SK-N-SH treated with all-trans-retinoic acid at 6 μM for 48 hours (cell line): ENCODE measurements at regions not wholly inside any gene's neighbourhood (a gene's known extent, or its start where the extent isn't known, plus 50 kb on each side); places are given as distances from the start of the nearest gene placed in this dataset.

Experiments used
- ATAC-seq: fragments of 200-7000 bp; cut with Tn5 transposase; 3 replicates; pipeline ENCODE4 v1.9.1; 2020; ENCODE audit warnings: mild to moderate bottlenecking, moderate library complexity
- ARNTL ChIP-seq: fragments of 450-650 bp; formaldehyde crosslinking; IDR thresholded peaks from 2 replicates; pipeline ENCODE4 v1.5.0; 2020; ENCODE audit warnings: low read depth, mild to moderate bottlenecking, moderate library complexity, borderline replicate concordance
- CSRNP3 ChIP-seq: fragments of 250-450 bp; sonication (Bioruptor Pico); IDR thresholded peaks from 2 replicates; pipeline ENCODE4 v1.5.1; 2021; ENCODE audit warnings: mild to moderate bottlenecking, moderate library complexity
- ESRRG ChIP-seq: fragments of 250-450 bp; sonication (Bioruptor Pico); IDR thresholded peaks from 2 replicates; pipeline ENCODE4 v1.6.1; 2021; ENCODE audit warnings: mild to moderate bottlenecking
- GLIS3 ChIP-seq: fragments of 250-450 bp; sonication (Bioruptor Pico); IDR thresholded peaks from 2 replicates; pipeline ENCODE4 v1.5.0; 2020; ENCODE audit warnings: mild to moderate bottlenecking, moderate library complexity
- ISL1 ChIP-seq: fragments of 250-450 bp; sonication (Bioruptor Pico); IDR thresholded peaks from 2 replicates; pipeline ENCODE4 v2.1.2; 2022; ENCODE audit warnings: mild to moderate bottlenecking, moderate library complexity
- OSR1 ChIP-seq: fragments of 250-450 bp; sonication (Bioruptor Pico); IDR thresholded peaks from 2 replicates; pipeline ENCODE4 v1.8.0; 2022; ENCODE audit warnings: moderate library complexity, mild to moderate bottlenecking, inconsistent platforms
- PATZ1 ChIP-seq: fragments of 250-450 bp; sonication (Bioruptor Pico); IDR thresholded peaks from 2 replicates; pipeline ENCODE4 v1.8.0; 2020; ENCODE audit warnings: mild to moderate bottlenecking, moderate library complexity, borderline replicate concordance
- TCF4 ChIP-seq: fragments of 250-450 bp; sonication (Bioruptor Pico); IDR thresholded peaks from 2 replicates; pipeline ENCODE4 v1.8.0; 2021; ENCODE audit warnings: mild to moderate bottlenecking, moderate library complexity, borderline replicate concordance
- TOX ChIP-seq: fragments of 250-450 bp; sonication (Bioruptor Pico); IDR thresholded peaks from 2 replicates; pipeline ENCODE4 v1.8.0; 2021; ENCODE audit warnings: mild to moderate bottlenecking, moderate library complexity, borderline replicate concordance
- TSHZ2 ChIP-seq: fragments of 250-450 bp; sonication (Bioruptor Pico); IDR thresholded peaks from 2 replicates; pipeline ENCODE4 v1.5.0; 2020; ENCODE audit warnings: mild to moderate bottlenecking, moderate library complexity
- ZC3H10 ChIP-seq: fragments of 250-450 bp; sonication (Bioruptor Pico); IDR thresholded peaks from 2 replicates; pipeline ENCODE4 v1.5.1; 2021; ENCODE audit warnings: mild to moderate bottlenecking, moderate library complexity
- ZFP3 ChIP-seq: fragments of 250-450 bp; sonication (Bioruptor Pico); IDR thresholded peaks from 2 replicates; pipeline ENCODE4 v1.5.0; 2020; ENCODE audit warnings: mild to moderate bottlenecking, moderate library complexity
- ZFP30 ChIP-seq: fragments of 450-650 bp; formaldehyde crosslinking; IDR thresholded peaks from 2 replicates; pipeline ENCODE4 v1.5.0; 2022; ENCODE audit warnings: mild to moderate bottlenecking, moderate library complexity
- ZNF565 ChIP-seq: fragments of 450-650 bp; formaldehyde crosslinking; conservative IDR thresholded peaks from 2 replicates; pipeline ENCODE4 v1.5.0; 2020; ENCODE audit warnings: low read depth, mild to moderate bottlenecking, moderate library complexity
- ZNF70 ChIP-seq: fragments of 450-650 bp; formaldehyde crosslinking; IDR thresholded peaks from 2 replicates; pipeline ENCODE4 v1.5.0; 2020; ENCODE audit warnings: mild to moderate bottlenecking, moderate library complexity
- ZNF8 ChIP-seq: fragments of 450-650 bp; formaldehyde crosslinking; IDR thresholded peaks from 2 replicates; pipeline ENCODE4 v1.5.0; 2020; ENCODE audit warnings: mild to moderate bottlenecking, moderate library complexity
- TF ChIP-seq, protein P1 (sequence below): fragments of 250-450 bp; sonication (Bioruptor Pico); IDR thresholded peaks from 2 replicates; pipeline ENCODE4 v1.8.0; 2021; ENCODE audit warnings: low read depth, mild to moderate bottlenecking, moderate library complexity, borderline replicate concordance
- TF ChIP-seq, protein P2 (sequence below): fragments of 250-450 bp; sonication (Bioruptor Pico); IDR thresholded peaks from 2 replicates; pipeline ENCODE4 v1.5.1; 2020; ENCODE audit warnings: low read depth, mild to moderate bottlenecking, moderate library complexity

DNA sequence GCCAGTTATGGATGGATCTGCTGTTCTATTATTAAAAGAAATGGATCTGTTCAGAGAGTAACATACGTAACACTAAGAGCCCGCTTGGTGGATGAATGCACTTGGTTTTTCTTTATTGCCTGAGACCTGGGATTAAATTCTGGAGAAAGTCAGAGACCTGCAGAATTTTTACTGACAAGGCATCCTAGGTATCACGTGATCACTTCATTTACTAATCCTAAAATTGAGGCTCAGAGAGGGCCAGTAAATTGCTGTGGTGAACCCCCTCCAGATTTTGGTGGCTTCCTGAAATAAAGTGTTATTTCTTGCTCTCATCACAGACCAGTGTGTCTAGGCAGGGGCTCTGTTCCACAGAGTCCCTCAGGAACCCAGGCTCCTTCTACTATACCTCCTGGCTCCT is 187.9 kb upstream of the LARGE1 start:
- no peak for ATAC-seq
- no peak for TF ChIP-seq ISL1 (CRISPR knock-in tag)
- no peak for TF ChIP-seq GLIS3 (CRISPR knock-in tag)
- TF ChIP-seq, protein P1, sequence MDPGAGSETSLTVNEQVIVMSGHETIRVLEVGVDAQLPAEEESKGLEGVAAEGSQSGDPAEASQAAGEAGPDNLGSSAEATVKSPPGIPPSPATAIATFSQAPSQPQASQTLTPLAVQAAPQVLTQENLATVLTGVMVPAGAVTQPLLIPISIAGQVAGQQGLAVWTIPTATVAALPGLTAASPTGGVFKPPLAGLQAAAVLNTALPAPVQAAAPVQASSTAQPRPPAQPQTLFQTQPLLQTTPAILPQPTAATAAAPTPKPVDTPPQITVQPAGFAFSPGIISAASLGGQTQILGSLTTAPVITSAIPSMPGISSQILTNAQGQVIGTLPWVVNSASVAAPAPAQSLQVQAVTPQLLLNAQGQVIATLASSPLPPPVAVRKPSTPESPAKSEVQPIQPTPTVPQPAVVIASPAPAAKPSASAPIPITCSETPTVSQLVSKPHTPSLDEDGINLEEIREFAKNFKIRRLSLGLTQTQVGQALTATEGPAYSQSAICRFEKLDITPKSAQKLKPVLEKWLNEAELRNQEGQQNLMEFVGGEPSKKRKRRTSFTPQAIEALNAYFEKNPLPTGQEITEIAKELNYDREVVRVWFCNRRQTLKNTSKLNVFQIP (CRISPR knock-in tag) = no peak
- TF ChIP-seq CSRNP3 (CRISPR knock-in tag) = no peak
- no peak for TF ChIP-seq ZC3H10
- TF ChIP-seq ZNF565 (CRISPR knock-in tag) = no peak
- no peak for TF ChIP-seq TOX (CRISPR knock-in tag)
- TF ChIP-seq ZFP3 (CRISPR knock-in tag) = no peak
- TF ChIP-seq PATZ1 (CRISPR knock-in tag) = no peak
- TF ChIP-seq ZFP30 (CRISPR knock-in tag) = no peak
- no peak for TF ChIP-seq OSR1 (CRISPR knock-in tag)
- TF ChIP-seq ESRRG (CRISPR knock-in tag) = no peak
- no peak for TF ChIP-seq ARNTL (CRISPR knock-in tag)
- no peak for TF ChIP-seq ZNF70 (CRISPR knock-in tag)
- no peak for TF ChIP-seq ZNF8 (CRISPR knock-in tag)
- TF ChIP-seq, protein P2, sequence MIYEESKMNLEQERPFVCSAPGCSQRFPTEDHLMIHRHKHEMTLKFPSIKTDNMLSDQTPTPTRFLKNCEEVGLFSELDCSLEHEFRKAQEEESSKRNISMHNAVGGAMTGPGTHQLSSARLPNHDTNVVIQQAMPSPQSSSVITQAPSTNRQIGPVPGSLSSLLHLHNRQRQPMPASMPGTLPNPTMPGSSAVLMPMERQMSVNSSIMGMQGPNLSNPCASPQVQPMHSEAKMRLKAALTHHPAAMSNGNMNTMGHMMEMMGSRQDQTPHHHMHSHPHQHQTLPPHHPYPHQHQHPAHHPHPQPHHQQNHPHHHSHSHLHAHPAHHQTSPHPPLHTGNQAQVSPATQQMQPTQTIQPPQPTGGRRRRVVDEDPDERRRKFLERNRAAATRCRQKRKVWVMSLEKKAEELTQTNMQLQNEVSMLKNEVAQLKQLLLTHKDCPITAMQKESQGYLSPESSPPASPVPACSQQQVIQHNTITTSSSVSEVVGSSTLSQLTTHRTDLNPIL (CRISPR knock-in tag) = no peak
- no peak for TF ChIP-seq TCF4 (CRISPR knock-in tag)
- TF ChIP-seq TSHZ2 (CRISPR knock-in tag) = no peak

DNA sequence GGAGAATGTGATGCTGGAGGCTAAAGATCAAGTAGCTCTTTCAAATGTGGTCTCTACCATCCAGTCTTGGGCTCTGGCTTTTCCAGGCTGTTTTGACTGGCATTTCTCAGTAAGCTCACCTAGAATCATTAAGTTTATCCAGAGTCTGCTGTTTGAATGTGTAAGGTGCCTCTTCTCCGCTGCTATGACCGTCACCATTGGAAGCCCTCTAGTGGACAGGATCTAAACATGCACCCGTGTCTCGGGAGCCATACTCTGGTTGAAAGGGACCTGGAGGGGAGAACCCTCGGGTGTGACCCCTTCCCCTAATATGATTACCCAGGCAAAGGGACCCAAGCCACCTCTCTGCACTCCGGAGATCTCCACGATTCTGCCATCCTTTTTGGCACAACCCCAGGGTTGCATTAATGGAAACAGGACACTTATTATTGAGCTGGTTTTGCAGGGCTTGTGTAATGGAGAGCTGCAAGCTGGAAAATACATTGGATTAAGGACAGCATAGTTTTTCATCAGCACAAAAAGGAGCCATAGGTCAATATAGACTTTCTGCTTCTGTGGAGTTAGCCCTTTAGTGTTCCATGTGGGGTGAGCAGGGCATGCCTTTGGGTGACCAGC is 191.0 kb upstream of the LARGE1 start:
- no peak for ATAC-seq
- no peak for TF ChIP-seq ARNTL (CRISPR knock-in tag)

DNA sequence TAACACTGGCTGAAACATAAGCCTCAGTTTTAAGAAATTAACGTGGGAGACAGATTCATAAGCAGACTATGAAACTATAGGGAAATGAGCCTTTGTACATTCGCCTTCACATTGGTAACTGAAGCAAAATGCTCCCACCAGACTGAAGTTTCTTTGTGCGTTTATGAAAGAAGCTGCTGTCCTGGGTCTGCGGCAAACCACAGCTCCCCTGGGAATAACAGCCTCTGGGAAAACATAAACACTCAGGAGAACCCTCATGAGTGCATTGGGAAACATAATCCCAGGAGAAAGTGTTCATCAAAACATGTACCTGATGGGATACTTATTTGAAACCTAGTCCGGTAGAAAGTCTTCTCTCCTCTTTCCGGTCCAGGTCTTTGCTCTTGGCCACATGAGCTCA is 193.1 kb upstream of the LARGE1 start:
- ATAC-seq = no peak
- TF ChIP-seq CSRNP3 (CRISPR knock-in tag) (no peak), OSR1 (CRISPR knock-in tag) (no peak), GLIS3 (CRISPR knock-in tag) (no peak), ZNF565 (CRISPR knock-in tag) (no peak), ARNTL (CRISPR knock-in tag) (no peak), TSHZ2 (CRISPR knock-in tag) (no peak)
